HG02840 (cell line): ENCODE measurements at regions not wholly inside any gene's neighbourhood (a gene's known extent, or its start where the extent isn't known, plus 50 kb on each side); places are given as distances from the start of the nearest gene placed in this dataset.
"Not testable (repeated sequence)": the region's sequence is repeated elsewhere in the genome, so short reads cannot be mapped to it uniquely, and the experiment has no call there.

Experiments
- ATAC-seq: cut with Tn5 transposase; IDR thresholded peaks from one replicate; pipeline ENCODE4 v1.9.1; 2021; ENCODE audit warnings: mild to moderate bottlenecking, moderate library complexity, moderate number of reproducible peaks; ENCODE audit not compliant: unreplicated experiment, low FRiP score

DNA sequence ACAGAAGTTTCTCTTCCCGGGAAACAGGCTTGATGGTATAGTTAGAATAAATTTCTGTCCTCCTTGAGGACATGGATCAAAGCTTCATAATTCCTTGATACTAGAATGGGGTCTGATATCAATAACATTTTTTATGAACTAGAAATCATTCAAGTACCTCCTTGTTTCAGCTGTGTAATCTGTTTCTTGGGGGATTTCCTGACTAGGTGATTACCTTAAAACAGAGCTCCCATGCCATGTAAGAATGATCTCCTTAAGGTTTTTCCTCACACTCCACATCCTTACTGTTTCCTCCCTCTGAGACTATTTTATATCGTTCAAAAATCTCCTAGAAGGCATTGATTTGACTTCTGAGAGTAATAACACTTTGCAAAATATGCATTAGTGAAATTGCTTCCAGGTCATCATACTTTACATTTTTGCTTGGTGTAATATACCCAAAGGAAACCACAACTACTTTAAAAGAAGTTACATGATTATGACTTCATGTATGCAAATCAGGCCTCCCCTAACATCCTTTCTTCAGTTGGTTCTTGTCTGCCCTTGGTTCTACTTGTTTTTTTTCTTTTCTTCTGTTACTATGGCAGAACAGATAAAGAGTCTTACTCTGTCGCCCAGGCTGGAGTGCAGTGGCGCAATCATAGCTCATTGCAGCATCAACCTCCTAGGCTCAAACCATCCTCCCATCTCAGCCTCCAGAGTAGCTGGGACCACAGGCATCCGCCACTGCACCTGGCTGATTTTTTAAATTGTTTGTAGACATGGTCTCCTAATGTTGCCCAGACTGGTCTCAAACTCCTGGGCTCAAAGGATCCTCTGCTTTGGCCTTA, 388.8 kb downstream of the ZFHX3 start:
- no peak for ATAC-seq

DNA sequence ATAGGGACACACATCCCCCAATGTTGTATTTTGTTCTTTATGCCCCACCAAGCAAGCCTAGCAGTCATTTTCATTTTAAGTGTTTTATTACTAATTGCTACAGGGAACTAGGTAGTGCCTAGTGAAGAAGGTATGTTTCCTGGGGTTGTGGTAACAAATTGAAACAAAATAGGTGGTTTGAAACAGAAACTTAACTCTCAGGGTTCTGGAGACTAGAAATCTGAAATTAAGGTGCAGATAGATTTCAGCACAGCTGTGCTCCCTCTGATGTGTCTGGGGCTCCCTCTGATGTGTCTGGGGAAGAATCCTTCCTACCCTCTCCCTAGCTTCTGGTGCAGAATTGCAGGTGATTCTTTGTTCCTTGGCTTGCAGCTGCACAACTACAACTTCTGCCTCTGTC, 390.1 kb downstream of the ZFHX3 start:
- ATAC-seq, result peak; percentile 81

DNA sequence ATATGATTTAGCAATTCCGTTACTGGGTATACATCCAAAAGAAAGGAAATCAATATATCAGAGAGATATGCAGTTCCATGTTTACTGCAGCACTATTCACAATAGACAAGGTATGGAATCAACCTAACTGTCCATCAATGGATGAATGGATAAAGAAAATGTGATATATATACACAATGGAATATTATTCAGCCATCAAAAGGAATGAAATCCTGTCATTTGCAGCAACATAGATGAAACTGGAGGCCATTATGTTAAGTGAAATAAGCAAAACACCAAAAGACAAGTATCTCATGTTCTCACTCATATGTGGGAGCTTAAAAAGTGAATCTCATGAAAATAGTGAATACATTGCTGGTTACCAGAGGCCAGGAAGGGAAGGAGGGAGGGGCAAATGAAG, 390.8 kb downstream of the ZFHX3 start:
- ATAC-seq, result no peak

DNA sequence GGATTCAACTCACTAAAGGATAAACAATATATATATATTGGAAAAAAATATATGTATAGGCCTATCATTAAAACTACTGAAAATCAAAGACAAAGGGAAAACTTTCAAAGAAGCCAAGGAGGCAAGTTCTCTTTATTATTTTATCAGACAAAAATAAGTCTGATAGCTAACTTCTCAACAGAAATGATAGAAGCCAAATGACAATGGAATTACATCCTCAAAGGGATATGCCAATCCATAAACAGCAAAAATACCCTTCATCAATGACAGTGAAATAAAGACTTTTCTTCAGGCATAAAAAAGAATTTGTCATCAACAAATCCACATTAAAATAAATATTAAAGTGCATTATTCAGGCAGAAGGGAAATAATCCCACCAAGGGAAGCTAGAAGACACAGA, 393.4 kb downstream of the ZFHX3 start:
- no peak for ATAC-seq

DNA sequence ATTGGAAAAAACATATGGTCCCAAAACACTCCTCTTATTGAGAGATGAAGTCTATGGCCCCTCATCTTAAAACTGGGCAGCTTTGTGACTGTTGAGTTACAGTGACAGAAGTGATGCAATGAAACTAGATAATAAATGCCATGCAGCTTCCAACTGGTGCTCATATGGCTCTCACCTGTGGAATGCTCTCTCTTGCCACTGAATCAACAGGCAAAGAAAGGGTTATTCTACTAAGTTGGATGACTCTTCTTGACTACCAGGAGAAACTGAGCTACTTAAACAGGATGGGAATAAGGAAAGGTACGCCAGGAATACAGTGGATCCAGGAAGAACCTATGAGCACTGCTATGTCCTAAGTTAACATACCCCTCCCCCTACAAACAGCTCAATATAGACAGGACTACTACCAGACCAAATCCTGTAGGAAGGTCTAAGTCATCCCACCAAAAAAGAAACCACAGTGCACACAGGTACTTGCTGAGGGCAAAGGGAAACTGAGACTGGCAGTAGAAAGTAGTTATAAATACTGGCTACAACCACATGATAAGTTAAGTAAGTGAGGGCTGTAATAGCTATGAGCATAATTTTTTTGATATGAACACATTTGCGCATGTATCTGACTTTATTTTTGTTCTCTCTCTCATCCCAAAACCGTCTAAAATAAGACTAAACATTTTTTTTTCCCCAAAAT, 398.5 kb downstream of the ZFHX3 start:
- ATAC-seq, result no peak

DNA sequence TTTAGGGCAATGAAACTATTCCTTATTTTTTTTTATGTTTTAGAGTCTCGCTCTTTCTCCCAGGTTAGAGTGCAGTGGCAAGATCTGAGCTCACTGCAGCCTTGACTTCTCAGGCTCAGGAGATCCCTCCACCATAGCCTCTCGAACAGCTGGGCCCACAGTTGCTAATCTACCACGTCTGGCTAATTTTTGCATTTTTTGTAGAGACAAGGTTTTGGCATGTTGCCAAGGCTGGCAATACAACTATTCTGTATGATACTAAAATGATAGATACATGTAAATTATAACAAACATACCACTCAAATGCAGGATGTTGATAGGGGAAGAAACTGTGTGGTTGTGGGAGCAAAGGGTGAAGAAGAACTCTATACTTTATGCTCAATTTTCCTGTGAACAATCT, 401.3 kb downstream of the ZFHX3 start:
- ATAC-seq, result no peak

DNA sequence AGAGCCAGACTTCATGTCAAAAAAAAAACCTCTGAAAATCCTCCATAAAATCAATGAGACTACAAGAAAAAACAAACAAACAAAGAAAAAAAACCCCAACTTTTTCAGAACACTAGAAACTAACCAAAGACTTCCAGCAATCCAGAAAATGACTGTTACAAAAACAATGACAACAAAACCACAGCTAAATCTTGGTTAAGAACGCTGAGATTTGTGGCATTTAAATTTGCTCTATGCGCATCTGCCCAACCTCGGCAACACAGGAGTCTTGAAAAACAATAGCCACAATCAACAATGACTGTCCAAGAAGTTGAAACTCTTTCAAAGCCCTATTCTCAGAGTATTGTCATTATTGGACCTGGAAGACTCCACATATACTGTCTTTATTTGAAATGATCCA, 402.4 kb downstream of the ZFHX3 start:
- no peak for ATAC-seq

DNA sequence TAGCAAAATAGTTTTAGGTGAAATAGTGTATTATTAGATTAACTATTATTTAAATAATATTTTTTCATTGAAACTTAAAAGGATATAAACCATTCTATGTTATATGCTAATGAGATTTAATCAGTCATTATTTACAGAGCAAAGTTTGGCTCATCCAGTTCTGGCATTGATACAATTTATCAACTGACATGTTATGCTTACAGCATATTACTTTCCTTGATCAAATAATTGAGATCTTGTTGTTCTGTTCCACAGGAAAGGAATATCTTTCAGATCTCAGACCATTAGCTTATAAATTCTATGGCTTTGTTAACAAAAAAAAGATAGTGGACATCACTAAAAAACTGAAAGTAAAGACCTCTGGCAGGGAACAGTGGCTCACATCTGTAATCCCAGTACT, 403.0 kb downstream of the ZFHX3 start:
- no peak for ATAC-seq

DNA sequence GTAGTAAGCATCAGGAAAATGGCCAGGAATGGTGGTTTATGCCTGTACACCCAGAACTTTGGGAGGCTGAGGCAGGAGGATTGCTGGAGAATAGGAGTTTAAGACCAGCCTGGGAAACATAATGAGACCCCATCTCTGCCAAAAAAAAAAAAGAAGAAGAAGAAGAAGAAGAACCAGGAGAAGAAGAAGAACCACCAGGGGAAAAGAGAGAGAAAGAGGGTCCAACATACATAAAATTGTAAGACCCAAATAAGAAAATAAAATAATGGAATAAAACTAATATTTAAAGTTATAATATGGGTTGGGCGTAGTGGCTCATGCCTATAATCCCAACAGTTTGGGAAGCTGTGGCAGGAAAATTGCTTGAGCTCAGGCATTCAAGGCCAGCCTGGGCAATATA, 408.4 kb downstream of the ZFHX3 start:
- no peak for ATAC-seq

DNA sequence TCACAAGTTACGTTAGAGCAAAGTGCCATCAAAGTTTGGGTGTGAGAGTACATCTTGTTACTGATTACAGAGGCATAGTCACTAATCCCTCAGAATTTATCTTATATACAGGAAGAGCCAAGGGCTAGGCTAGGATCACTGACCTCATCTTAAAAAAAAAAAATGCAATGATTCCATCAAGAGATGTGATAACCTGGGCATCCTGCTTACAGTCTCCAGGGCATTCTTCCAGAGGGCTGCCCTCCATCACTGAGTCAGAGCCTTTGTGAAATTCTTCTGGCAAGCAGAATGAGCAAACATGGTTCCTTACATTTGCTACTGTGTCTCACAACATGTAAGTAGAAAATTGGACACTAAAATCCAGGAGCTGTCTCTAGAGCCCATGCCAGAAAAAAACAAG, 410.6 kb downstream of the ZFHX3 start:
- ATAC-seq, result no peak

DNA sequence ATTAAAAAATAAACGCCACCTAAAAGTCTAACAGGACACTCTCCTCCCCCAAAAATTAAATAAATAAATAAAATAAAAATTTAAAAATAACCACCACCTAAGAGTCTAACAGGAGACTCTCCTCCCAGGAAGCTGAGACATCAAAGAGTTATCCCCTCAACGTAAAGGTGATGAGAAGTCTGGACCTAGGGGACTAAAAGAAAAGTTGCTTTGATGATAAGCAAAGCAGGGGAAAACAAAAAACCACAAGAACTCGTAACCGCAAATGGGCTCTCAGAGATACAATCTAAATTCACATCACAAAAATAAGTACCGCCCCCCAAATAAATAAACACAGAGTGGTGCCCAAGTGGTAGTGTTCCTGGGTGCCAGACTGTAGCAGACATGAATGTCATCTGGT, 412.2 kb downstream of the ZFHX3 start:
- ATAC-seq, result no peak

DNA sequence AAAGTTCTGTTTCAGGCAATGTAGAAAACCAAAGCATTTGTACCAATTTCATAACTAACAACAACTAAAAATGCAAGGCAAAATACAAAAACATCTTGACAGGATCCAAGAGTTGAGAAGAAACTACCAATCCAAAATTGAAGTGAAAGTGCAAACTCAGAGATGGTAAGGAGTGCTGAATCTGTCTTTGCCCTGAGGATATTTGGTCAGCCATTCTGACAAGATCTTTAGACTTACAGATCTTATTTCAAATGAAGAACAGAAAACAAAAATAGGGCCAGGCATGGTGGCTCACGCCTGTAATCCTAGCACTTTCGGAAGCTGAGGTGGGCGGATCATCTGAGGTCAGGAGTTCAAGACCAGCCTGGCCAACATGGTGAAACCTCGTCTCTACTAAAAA, 412.8 kb downstream of the ZFHX3 start:
- no peak for ATAC-seq

DNA sequence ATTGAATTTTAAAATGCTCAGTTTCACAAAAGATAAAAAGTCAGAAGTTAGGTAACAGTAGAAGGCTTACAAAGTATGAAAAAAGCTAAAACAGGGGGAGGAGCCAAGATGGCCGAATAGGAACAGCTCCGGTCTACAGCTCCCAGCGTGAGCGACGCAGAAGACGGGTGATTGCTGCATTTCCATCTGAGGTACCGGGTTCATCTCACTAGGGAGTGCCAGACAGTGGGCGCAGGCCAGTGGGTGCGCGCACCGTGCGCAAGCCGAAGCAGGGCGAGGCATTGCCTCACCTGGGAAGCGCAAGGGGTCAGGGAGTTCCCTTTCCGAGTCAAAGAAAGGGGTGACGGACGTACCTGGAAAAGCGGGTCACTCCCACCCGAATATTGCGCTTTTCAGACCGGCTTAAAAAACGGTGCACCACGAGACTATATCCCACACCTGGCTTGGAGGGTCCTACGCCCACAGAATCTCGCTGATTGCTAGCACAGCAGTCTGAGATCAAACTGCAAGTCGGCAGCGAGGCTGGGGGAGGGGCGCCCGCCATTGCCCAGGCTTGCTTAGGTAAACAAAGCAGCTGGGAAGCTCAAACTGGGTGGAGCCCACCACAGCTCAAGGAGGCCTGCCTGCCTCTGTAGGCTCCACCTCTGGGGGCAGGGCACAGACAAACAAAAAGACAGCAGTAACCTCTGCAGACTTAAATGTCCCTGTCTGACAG, 420.6 kb downstream of the ZFHX3 start:
- ATAC-seq, result not testable (repeated sequence)

DNA sequence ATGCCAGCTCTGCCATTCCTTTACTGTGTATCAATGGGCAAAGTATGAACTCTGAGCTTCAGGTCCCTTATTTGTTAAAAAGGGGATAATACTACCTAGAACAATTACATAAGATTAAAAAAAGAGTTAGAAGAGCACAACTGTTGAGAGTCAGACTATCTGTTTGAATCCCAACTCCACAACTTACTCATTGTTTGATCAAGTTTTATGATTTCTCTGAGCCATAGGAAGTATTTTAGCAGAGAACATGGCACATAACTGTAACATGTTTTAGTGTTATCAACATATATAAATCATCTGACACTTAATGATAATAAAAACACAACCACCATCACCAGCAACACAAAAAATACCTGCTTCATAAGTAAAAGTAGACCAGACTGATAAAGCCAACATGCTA, 421.3 kb downstream of the ZFHX3 start:
- no peak for ATAC-seq

DNA sequence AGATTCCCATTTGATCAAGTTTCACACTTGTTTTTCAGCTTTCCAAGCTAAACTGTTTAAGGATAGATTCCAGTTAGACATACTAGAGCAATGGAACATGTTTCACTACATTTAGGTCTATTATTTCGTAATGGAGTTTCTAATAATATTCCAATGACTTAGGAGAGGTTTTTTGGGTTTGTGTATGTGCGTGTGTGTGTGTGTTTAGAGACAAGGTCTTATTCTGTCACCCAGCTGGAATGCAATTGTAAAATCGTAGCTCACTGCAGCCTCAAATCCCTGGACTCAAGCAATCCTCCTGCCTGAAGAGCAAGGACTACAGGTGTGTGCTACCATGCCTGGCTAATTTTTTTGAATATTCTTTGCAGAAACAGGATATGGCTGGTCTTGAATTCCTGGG, 426.3 kb downstream of the ZFHX3 start:
- no peak for ATAC-seq

DNA sequence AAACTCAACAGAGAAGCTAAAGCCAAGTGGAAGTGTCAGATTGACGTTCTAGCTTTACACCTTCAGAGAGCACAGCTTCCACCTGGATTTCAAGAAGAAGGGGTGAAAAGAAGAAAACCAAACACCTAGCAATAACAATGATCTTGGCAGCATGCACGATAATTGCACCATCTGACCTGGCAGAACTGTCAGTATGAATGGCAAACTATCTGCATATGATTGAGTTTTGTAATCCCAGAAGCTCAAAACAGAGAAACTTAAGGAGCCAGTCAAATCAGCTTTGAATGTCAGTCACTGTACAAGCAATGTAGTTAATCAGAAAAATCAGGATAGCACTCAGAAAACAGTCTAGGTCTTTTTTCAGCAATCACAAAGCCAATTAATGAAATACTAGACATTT, 427.1 kb downstream of the ZFHX3 start:
- ATAC-seq, result no peak

DNA sequence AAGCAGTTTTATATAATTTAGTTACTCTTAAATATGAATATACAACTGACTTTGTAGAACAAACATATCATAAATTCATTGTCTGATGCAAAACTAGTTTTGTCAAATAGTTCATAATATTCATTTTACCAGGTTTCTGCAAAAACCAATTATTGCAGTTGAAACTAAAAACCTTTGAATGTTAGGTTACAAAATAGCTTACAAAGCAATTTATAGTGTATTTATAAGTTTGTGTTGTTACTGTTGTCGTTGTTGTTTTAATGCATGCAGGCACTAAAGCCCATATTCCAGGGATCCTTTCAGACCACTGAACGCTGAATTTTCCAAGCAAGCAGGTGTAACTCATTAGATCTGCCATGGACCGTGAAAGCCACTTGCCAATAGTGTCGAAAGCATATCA, 427.6 kb downstream of the ZFHX3 start:
- ATAC-seq, result no peak

DNA sequence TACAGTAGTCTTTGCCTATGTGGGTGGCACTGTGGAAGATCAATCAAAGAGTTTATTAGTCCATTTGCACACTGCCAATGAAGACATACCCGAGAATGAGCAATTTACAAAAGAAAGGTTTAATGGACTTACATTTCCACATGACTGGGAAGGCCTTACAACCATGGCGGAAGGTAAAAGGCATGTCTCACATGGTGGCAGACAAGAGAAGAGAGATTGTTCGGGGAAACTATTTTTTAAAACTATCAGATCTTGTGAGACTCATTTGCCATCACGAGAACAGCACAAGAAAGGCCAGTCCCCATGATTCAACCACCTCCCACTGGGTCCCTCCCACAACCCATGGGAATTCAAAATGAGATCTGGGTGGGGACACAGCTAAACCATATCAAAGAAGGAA, 432.1 kb downstream of the ZFHX3 start:
- no peak for ATAC-seq

DNA sequence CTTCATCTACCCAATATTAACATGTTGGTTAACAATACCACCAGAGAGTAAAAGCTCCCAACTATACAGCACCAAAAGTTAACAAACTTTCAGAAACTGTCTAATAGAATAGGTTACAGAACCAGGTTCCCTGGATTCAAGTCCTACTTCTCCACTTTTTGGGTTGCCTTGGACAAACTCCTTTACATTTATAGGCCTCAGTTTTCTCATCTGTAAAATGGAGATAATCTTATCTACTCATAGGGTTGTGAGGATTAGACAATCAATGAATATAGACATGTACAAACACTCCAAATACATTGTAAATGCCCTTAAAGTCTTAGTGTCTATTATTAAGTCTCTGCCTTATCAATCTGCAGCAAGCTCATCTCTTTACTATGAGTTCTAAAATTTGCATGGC, 435.2 kb downstream of the ZFHX3 start:
- ATAC-seq, result no peak

DNA sequence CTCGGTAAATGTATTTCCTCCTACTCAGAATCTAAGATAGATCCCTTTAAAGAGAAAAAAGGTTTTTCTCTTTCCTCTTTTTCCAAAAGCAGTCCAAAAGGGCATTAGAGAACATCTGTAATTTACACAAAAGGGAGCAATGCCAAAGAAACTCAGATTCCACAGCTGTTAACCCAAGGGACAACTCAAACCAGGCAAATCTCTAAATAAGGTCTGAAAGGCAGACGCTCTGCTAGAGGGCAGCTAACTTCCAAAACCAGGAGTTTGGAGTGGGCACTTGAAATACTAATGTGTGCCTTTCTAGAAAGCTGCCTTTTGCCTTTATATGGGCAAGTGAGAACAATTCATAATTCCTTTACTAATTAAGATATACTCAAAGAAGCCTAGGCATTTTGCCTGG, 435.7 kb downstream of the ZFHX3 start:
- ATAC-seq, result no peak

DNA sequence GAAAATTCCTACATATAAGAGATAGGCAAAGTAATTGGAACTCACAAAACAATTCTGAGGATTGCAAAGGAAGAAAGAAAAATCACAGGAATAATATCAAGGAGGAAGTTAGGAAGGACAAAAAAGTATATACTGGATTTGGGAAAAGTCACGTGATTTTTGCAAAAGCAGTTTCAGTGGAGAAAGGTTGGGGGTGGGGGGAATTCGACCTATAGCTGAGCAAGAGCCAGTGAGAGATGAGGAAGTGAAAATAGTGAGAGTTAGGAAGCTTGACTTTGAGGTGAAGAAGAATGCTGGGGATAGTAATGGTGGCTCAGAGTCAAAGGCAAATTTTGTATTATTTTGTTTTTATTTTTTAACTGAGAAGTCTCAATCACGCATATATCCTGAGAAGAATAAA, 438.0 kb upstream of the PMFBP1 start:
- ATAC-seq, result no peak

DNA sequence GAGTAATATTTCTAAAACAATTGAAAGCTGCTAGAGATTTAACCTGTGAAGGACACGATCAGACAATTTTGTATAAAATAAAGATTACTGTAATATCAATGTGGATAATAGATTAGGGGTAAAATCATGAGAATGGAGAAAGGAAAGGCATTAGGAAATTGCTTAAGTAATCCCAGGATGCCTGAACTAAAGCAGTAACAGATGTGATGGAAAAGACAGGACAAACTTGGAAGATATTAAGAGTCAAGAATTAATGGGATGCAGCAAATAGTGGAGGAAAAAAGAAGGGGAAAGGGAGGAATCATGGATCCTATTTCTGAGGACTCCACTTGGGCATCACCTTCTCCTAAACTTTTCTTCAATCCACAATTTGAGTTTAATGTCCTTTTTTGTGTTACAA, 437.1 kb upstream of the PMFBP1 start:
- ATAC-seq, result no peak
